ENCODE measurements at regions not wholly inside any gene's neighbourhood (a gene's known extent, or its start where the extent isn't known, plus 50 kb on each side); places are given as distances from the start of the nearest gene placed in this dataset.
A peak's percentile ranks its signal among the peaks of the same experiment; 100 is the strongest.
"Not testable (repeated sequence)": the region's sequence is repeated elsewhere in the genome, so short reads cannot be mapped to it uniquely, and the experiment has no call there.

DNA sequence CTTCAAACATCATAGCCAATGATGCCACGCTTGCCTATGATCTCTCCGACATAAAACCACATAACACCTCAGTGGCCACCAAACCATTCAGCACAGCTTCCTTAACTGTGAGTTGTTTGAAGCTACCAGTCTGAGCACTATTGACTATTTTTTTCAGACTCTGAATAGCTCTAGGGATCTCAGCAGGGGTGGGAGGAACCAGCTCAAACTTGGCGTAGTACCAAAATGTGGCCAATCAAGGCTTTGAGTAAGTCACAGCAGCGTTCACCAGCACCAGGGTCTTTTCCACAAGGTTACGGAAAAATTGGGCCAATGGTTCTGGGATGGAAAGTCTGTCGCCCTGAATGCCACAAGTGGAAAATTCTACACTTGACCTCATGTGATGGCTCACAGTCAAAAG, 70.6 kb downstream of the SMPDL3A start:
- no peak for DNase-seq (ENCODE audit: low read depth)

DNA sequence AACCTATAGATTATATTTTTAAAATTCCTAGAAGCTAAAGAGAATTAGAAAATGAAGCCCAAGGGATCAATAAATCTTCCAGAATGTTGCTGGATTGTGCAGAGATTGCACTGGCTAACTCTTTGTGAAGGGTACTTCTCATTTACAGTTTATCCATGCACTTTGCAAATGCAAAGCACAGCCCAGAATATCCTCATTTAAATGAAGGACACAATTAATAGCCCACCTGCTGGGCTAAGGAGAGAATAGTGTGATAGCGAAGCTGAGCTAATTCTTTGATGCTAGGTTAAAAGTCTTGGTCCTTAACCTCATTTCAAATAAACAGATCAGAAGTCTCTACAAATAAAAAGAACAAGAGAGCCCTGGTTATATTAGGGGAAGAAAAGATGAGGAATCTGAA, 72.5 kb downstream of the SMPDL3A start:
- DNase-seq (ENCODE audit: low read depth) = no peak

DNA sequence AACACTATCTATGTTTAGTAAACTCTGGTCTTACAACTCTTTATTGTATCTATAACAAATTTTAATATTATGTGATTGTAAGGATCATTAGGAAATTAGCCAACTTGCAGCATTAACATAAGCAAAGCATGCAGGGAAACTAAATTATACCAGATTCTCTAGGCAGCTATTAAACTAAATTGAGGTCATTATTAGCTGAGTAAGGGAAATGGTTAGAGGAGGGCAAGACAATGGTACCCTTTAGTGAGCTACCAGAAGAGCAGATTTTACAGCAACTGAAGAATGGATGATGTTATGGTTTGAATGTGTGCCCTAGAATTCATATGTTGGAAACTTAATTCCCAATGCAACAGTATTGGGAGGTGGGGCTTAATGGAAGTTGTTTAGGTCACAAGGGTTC, 79.1 kb downstream of the SMPDL3A start:
- no peak for DNase-seq (ENCODE audit: low read depth)

DNA sequence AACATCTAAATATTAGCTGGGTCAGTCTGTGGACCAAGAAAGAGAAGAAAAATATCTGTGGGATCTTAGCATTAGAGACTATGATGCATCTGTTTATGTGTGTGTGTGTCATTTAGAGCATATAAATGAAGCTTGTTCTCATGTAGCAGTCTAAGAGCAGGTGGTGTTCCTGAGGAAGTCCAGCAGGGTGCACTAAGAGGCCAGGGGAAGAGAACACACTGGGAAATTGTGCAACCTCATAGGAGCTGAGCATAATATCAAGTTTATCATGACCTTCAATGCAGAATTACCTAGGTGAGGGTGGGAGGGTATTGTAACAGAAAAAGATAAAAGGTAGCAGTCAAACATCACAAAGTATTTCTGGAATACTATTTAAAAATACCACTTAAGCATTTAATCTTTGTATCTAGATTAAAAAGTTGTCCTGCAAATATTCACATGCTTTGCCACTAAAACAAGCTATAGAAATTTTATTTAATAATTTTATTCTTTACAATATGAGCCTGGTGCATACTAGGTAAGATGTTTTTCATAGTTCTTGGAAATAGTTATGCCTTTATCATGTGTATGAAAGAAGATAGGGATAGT, 80.5 kb downstream of the SMPDL3A start:
- DNase-seq (ENCODE audit: low read depth) = peak; percentile 2

DNA sequence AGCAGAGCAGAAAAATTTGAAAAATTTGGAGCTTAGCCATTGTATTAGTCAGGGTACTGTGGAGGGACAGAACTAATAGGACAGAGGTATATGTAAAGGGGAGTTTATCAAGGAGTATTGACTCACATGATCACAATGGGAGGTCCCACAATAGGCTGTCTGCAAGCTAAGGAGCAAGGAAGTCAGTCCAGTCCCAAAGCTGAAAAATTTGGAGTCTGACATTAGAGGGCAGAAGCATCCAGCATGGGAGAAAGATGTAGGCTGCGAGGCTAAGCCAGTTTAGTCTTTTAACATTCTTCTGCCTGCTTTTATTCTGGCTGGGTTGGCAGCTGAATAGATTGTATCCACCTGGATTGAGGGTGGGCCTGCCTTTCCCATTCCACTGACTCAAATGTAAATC, 82.0 kb downstream of the SMPDL3A start:
- no peak for DNase-seq (ENCODE audit: low read depth)

- DNase-seq (ENCODE audit: low read depth) = no peak
Observed at GRCh38 chr6:122872311-122872710, 83.3 kb downstream of the SMPDL3A start.

DNA sequence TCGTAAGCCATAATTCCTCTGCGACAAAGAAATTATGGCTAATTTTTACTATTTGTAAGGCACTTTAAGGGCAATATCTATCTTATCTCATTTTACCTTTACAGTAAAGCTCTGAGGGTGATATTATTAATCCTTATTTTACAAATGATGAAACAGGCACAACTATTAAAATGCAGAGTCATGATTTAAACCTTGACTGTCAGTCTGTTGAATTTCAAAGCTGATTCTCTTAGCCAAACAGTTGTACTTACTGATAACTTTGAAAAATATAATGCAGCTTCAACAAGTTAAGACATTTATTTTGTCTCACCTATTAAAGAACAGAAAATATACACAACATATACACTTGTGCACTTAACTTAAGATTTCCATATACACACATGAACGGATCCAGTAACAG, 88.2 kb downstream of the SMPDL3A start:
- no peak for DNase-seq (ENCODE audit: low read depth)

DNA sequence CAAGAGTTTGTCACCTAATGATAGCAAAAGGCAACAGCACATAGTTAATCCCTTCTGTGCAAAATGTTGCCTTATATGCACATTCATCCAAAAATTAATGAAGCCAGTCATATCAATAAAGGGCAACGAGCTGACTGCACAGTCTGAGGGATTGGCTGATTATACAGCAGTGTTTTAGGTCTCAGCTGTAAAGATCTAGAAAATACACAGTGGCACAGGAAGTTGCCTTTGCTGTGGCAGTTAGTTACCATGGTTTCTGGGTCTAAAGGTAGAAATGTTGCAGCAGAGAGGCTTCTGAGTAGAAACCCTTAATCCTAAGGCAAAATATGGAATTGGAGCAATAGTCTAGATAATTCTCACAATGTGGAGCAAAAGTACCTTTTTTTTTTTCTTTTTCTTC, 89.7 kb downstream of the SMPDL3A start:
- DNase-seq (ENCODE audit: low read depth) = no peak

GRCh38 chr6:122886481-122886880, 97.4 kb downstream of the SMPDL3A start:
- no peak for DNase-seq (ENCODE audit: low read depth)

DNA sequence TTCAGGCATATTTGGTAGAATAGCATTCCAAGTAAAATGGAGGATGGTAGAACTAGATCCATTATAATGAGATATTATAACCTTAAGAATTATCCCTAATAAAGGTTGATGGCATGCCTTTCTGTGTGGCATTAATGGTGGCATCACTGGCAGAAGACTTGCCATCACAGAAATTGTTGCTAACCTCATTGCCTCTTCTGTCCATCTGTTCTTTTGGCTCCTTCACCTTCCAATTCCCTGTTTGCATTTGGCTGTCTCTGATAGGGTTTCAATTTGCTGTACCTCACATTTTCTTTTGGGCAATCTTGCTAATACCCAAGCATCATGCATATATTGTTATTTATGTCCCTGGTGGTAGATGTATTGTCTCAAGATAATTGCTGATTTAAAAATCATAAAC, 98.9 kb downstream of the SMPDL3A start:
- DNase-seq (ENCODE audit: low read depth) = no peak

GRCh38 chr6:122888680-122889079, 99.6 kb downstream of the SMPDL3A start:
- not testable (repeated sequence) for DNase-seq (ENCODE audit: low read depth)

- DNase-seq (ENCODE audit: low read depth) = no peak
Observed at GRCh38 chr6:122890250-122890649, 101.2 kb downstream of the SMPDL3A start.

DNA sequence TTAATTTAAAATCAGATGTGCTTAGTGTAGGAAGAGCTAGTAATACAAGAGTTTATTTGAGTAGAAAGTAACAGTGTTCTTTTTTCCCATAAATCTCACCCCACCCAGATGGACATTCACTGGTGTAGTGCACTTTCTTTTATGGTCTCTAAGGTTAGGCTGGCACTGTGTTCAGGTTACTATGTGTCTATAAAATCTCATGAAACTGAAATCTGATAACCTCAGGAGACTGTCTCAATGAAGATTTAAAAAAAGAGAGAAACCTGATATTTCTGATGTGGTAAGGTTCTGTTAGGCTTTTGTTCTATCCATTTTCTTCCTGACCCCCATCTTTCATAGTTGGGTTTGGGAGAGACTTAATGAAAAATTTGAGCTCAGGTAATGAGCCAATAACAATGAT, 101.2 kb upstream of the CLVS2 start:
- no peak for DNase-seq (ENCODE audit: low read depth)

DNA sequence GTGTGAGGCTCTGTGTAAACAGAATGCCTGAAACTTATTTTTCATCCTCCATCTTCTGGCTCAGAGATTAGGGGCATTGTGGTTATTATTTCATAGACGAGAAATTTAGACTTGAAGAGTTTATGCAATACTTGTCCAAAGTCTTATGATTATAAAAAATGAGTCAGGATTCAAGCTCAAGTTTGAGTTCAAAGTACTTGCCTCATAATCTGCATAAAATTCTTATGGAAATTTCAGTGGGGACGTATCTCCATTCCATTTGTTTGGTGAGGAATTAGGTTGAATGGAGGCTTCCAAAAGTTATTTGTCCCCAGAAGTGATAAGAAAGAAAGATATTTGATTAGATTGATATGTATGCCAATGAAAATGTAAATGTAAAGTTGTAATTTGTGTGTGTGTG, 93.7 kb upstream of the CLVS2 start:
- no peak for DNase-seq (ENCODE audit: low read depth)

DNA sequence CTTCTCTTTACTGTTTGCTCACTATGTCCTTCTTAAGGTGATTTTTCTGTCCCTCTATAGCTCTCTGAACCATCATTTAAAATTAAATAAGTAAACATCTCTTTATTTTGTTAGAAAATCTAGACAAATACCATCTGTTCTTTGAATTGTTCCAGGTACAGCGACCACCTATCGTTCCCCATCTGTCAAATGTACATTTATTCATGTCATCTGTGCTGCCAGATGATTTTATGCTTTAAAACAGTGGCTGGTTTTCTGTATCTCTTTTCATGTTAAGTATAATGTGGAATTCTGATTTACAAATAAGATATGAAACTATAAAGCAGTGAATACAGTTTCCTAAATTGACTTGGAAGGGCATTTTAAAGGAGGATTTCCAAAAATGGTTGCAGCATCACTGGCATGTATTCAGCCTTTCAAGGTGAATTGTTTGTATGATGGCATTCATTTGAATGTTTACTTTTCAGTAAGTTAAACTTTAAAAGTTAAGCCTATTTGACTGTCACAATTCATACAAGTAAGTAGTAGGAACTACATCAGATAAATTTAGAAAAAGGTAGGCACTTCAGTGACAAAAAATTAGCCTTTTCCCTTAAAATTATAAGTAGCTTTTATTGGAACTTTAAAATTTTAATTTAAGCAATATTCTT, 92.6 kb upstream of the CLVS2 start:
- no peak for DNase-seq (ENCODE audit: low read depth)

GRCh38 chr6:122904166-122904565, 91.9 kb upstream of the CLVS2 start:
- DNase-seq (ENCODE audit: low read depth) = no peak

GRCh38 chr6:122913558-122913957, 82.5 kb upstream of the CLVS2 start:
- DNase-seq (ENCODE audit: low read depth) = no peak

DNA sequence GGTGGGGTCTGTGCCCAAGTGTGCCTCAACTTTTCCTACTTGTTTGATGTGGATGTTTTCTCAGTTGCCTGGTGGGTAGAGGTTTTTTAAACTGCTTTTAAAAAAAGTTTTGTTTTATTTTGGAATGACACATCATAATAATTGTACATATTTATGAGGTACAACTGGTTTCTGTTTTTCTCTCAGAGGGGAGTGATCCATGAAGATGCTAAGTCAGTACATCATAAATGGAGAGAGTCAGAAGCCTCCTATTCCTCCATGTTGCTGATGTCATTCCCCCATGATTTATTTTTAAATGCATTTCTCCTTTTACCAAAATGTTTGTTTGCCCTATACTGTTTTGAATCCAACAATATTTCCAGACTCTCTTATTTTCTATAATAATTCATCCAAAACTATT, 77.3 kb upstream of the CLVS2 start:
- no peak for DNase-seq (ENCODE audit: low read depth)

DNA sequence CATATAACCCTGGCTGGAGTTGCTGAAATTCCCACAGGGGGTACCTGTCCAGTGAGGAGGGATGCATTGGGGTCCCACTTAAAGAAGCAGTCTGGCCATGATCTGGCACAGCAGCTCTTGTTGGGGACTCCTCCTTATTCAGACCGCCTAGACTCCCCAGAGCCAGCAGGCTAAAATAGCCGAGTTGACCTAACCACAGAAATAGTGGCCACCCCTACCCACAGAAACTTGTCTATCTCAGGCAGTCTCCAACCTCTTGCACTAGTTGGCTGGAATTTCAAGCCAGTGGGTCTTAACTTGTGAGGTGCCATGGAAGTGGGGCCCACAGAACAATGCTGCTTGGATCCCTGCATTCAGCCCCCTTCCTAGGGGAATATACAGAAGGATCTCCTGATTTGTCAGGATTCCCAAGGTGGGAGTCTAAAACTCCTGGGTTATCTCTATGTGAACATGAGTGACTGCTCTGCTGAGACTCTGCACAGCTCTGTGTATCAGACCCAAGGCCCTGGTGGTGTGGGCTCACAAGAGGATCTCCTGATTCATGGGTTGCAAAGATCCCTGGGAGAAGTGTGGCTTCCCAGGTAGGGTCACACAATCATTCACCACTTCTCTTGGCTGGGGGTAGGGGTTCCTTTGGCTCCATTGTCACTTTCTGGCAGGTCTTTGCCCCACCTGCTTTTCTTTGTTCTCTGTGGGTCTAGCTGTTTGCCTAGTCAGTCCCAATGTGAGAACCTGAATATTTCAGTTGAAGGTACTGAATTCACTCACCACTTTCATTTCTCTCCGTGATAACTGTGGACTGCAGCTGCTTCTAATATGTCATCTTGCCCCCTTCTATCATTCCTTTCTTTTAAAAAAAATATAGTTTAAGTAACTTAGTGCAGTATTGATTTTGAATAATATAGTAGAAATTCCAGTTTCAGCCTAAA, 65.5 kb upstream of the CLVS2 start:
- DNase-seq (ENCODE audit: low read depth) = no peak

DNA sequence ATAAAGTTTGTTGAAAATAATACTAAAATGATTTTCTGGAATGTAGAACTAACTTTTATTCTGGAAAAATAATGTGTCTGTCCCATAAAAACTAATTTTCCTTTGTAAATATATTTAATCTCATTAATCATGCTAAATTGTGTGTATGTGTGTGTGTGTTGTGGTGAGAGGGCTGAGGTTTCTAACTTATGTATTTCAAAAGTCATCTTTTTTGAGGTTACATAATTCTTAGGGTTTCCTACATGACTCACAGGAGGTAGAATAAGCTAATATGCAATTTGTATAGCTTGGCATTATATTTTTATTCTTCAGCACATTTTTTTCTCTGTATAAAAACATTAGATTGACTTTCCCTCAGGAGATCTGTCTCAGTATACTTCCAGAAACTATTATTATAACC, 64.1 kb upstream of the CLVS2 start:
- no peak for DNase-seq (ENCODE audit: low read depth)

DNA sequence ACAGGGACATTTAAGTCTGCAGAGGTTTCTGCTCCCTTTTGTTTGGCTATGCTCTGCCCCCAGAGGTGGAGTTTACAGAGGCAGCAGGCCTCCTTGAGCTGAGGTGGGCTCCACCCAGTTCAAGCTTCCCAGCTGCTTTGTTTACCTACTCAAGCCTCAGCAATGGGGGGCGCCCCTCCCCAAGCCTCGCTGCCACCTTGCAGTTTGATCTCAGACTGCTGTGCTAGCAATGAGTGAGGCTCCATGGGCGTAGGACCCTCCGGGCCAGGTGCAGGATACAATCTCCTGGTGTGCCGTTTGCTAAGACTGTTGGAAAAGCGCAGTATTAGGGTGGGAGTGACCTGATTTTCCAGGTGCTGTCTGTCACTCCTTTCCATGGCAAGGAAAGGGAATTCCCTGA, 51.1 kb upstream of the CLVS2 start:
- DNase-seq (ENCODE audit: low read depth) = not testable (repeated sequence)
